Kidney (tissue), 13 donors: ENCODE measurements at regions not wholly inside any gene's neighbourhood (a gene's known extent, or its start where the extent isn't known, plus 50 kb on each side); places are given as distances from the start of the nearest gene placed in this dataset.

Source experiments
- DNase-seq, 5 donors: peaks; one replicate each; pipeline ENCODE4 v3.0.0-alpha.2; 2013 to 2020
- FAIRE-seq: peaks from 2 replicates; lab custom pipeline; 2012; peaks lifted over from hg19 to GRCh38; lab: Jason Lieb, UNC
- H3K27ac ChIP-seq, 2 donors: one replicate each; pipeline ENCODE4 v1.7.0; 2013; ENCODE audit warnings: low read depth in 2 of 2, low read length in 2 of 2, inconsistent platforms in 1 of 2
- H3K27me3 ChIP-seq: one replicate; pipeline ENCODE4 v1.7.1; 2013; ENCODE audit warnings: low read length, inconsistent platforms; ENCODE audit not compliant: control insufficient read depth, insufficient read depth
- H3K36me3 ChIP-seq, 3 donors: one replicate each; pipeline versions ENCODE4 v1.7.0 to v1.7.1; 2013; ENCODE audit warnings: low read length in 3 of 3, control low read depth in 1 of 3, inconsistent platforms in 1 of 3; ENCODE audit not compliant: insufficient read depth in 3 of 3, control insufficient read depth in 2 of 3
- H3K4me1 ChIP-seq, 3 donors: one replicate each; pipeline versions ENCODE4 v1.7.0 to v1.7.1; 2013; ENCODE audit warnings: low read length in 3 of 3, inconsistent platforms in 1 of 3, low read depth in 1 of 3; ENCODE audit not compliant: control insufficient read depth in 2 of 3, insufficient read depth in 2 of 3
- H3K4me3 ChIP-seq, 3 donors: one replicate each; pipeline versions ENCODE4 v1.7.0 to v1.8.1; 2013; ENCODE audit warnings: low read length in 3 of 3, control low read depth in 1 of 3, inconsistent platforms in 1 of 3
- H3K9ac ChIP-seq, 3 donors: one replicate each; pipeline versions ENCODE4 v1.7.0 to v1.7.1; 2013; ENCODE audit warnings: low read length in 3 of 3, control low read depth in 1 of 3, inconsistent platforms in 1 of 3
- H3K9me3 ChIP-seq, 3 donors: one replicate each; pipeline versions ENCODE4 v1.7.0 to v1.7.1; 2013; ENCODE audit warnings: low read length in 3 of 3, control low read depth in 1 of 3, inconsistent platforms in 1 of 3; ENCODE audit not compliant: control insufficient read depth in 2 of 3, insufficient read depth in 1 of 3
- CTCF ChIP-seq: IDR thresholded peaks from 3 replicates; pipeline ENCODE4 v1.5.1; 2012; ENCODE audit warnings: mild to moderate bottlenecking, moderate library complexity, borderline replicate concordance; ENCODE audit not compliant: insufficient read depth; ENCODE audit errors: extremely low read depth
- intact Hi-C: fragments of 100-400 bp; cut with DNase I; formaldehyde crosslinking; loops from one replicate; pipeline ENCODE4 v1.11.1; 2022
- donor health status: control.
- donor health status: control.
- donor health status: control.
- donor health status: control.
- donor health status: control.
- donor health status: DM: yes; HTN: yes; CAD: no.
- donor health status: Normal renal cell carcinoma (clear cell type).

- H3K27me3 ChIP-seq = no peaks in the 10 kb centered on the region
- DNase-seq = no peak
- no peaks in the 10 kb centered on the region for H3K4me1 ChIP-seq
- H3K9ac ChIP-seq = no peak overlapping the region
- no peak for FAIRE-seq
- H3K27ac ChIP-seq = no peak overlapping the region
- no peak overlapping the region for H3K4me3 ChIP-seq
- no peak for TF ChIP-seq CTCF
- H3K9me3 ChIP-seq = no peaks in the 10 kb centered on the region
- H3K36me3 ChIP-seq = no peaks in the 10 kb centered on the region
- intact Hi-C loops = no loop called here
These were observed 396.8 kb downstream of the QKI start for GRCh38 chr6:163811317-163811716.

- H3K27me3 ChIP-seq = no peaks in the 10 kb centered on the region
- no peak overlapping the region for H3K9ac ChIP-seq
- no peaks in the 10 kb centered on the region for H3K9me3 ChIP-seq
- FAIRE-seq (no peak), DNase-seq (no peak)
- intact Hi-C loops = no loop called here
- H3K4me3 ChIP-seq = no peak overlapping the region
- H3K27ac ChIP-seq = no peak overlapping the region
- no peaks in the 10 kb centered on the region for H3K36me3 ChIP-seq
- H3K4me1 ChIP-seq = no peaks in the 10 kb centered on the region
- no peak for TF ChIP-seq CTCF
These were observed 394.8 kb downstream of the QKI start for GRCh38 chr6:163809364-163809763.

- Histone ChIP-seq H3K27ac (no peak overlapping the region), H3K36me3 (no peaks in the 10 kb centered on the region), H3K4me3 (no peak overlapping the region), H3K9me3 (no peaks in the 10 kb centered on the region), H3K4me1 (no peaks in the 10 kb centered on the region), H3K27me3 (no peaks in the 10 kb centered on the region), H3K9ac (no peak overlapping the region)
- DNase-seq (no peak), FAIRE-seq (no peak)
- intact Hi-C loops = no loop called here
- no peak for TF ChIP-seq CTCF
These were observed 394.4 kb downstream of the QKI start for GRCh38 chr6:163808871-163809270.

- H3K4me3 ChIP-seq = no peak overlapping the region
- H3K4me1 ChIP-seq = no peaks in the 10 kb centered on the region
- H3K9ac ChIP-seq = no peak overlapping the region
- H3K27me3 ChIP-seq = no peaks in the 10 kb centered on the region
- FAIRE-seq (no peak), DNase-seq (no peak)
- H3K27ac ChIP-seq = no peak overlapping the region
- no peaks in the 10 kb centered on the region for H3K9me3 ChIP-seq
- intact Hi-C loops = no loop called here
- H3K36me3 ChIP-seq = no peaks in the 10 kb centered on the region
- TF ChIP-seq CTCF = no peak
These were observed 393.7 kb downstream of the QKI start for GRCh38 chr6:163808231-163808630.
